WTC11 (cell line): ENCODE measurements at regions not wholly inside any gene's neighbourhood (a gene's known extent, or its start where the extent isn't known, plus 50 kb on each side); places are given as distances from the start of the nearest gene placed in this dataset.

Experiments used
- ATAC-seq: fragments of 200-7000 bp; cut with Tn5 transposase; 2 replicates; pipeline ENCODE4 v1.10.0; 2021; ENCODE audit warnings: mild to moderate bottlenecking, moderate library complexity
- CTCF ChIA-PET: fragments of 300-600 bp; sonication (Branson Sonifier 250); formaldehyde crosslinking; loops from one replicate; lab custom pipeline; 2021; ENCODE audit warnings: antibody characterized with exemption; lab: Charles Lee
- POLR2A ChIA-PET: fragments of 350-600 bp; sonication (Branson Sonifier 250); formaldehyde crosslinking; loops from one replicate; lab custom pipeline; 2021; ENCODE audit warnings: antibody characterized with exemption; lab: Charles Lee
- DNase-seq: peaks from one replicate; pipeline ENCODE4 v3.0.0; 2021; ENCODE audit warnings: low spot score
- H3K27ac Mint-ChIP-seq: 2 replicates; pipeline ENCODE4 v1.8.0; 2021; ENCODE audit warnings: mixed read lengths
- H3K27me3 Mint-ChIP-seq: 2 replicates; pipeline ENCODE4 v1.8.0; 2021; ENCODE audit warnings: low read depth, mild to moderate bottlenecking, moderate library complexity, mixed read lengths
- H3K36me3 Mint-ChIP-seq: 2 replicates; pipeline ENCODE4 v1.8.0; 2021; ENCODE audit warnings: mixed read lengths
- H3K4me1 Mint-ChIP-seq: 2 replicates; pipeline ENCODE4 v1.8.0; 2022; ENCODE audit warnings: mixed read lengths
- H3K4me3 Mint-ChIP-seq: 2 replicates; pipeline ENCODE4 v1.8.0; 2021; ENCODE audit warnings: mild to moderate bottlenecking, moderate library complexity, mixed read lengths
- H3K9me3 Mint-ChIP-seq: 2 replicates; pipeline ENCODE4 v1.8.0; 2021; ENCODE audit warnings: mixed read lengths
- AR ChIP-seq: fragments of 250-450 bp; sonication (Bioruptor Pico); IDR thresholded peaks from 2 replicates; pipeline ENCODE4 v1.9.0; 2021; ENCODE audit warnings: mild to moderate bottlenecking
- ARID4B ChIP-seq: sonication (generic); formaldehyde crosslinking; IDR thresholded peaks from 2 replicates; pipeline ENCODE4 v1.8.0; 2023; ENCODE audit warnings: missing genetic modification reagents, mild to moderate bottlenecking, borderline replicate concordance
- ERG ChIP-seq: fragments of 250-450 bp; sonication (Bioruptor Pico); IDR thresholded peaks from 2 replicates; pipeline ENCODE4 v1.8.0; 2021; ENCODE audit warnings: mild to moderate bottlenecking
- FOXK1 ChIP-seq: sonication (generic); formaldehyde crosslinking; IDR thresholded peaks from 2 replicates; pipeline ENCODE4 v1.8.0; 2022; ENCODE audit warnings: mild to moderate bottlenecking, moderate library complexity, missing genetic modification reagents
- MYBL2 ChIP-seq: sonication (generic); formaldehyde crosslinking; IDR thresholded peaks from 2 replicates; pipeline ENCODE4 v1.8.1; 2023; ENCODE audit warnings: mild to moderate bottlenecking, moderate library complexity, missing genetic modification reagents
- RORB ChIP-seq: fragments of 250-450 bp; sonication (Bioruptor Pico); IDR thresholded peaks from 2 replicates; pipeline ENCODE4 v1.9.0; 2021; ENCODE audit warnings: mild to moderate bottlenecking
- ZNF232 ChIP-seq: sonication (generic); formaldehyde crosslinking; IDR thresholded peaks from 2 replicates; pipeline ENCODE4 v1.8.0; 2022; ENCODE audit warnings: mild to moderate bottlenecking, missing genetic modification reagents
- ZSCAN18 ChIP-seq: fragments of 250-450 bp; sonication (Bioruptor Pico); IDR thresholded peaks from 2 replicates; pipeline ENCODE4 v2.1.2; 2022; ENCODE audit warnings: mild to moderate bottlenecking, moderate library complexity
- TF ChIP-seq, protein P1 (sequence below): sonication (generic); formaldehyde crosslinking; IDR thresholded peaks from 2 replicates; pipeline ENCODE4 v1.8.1; 2023; ENCODE audit warnings: mild to moderate bottlenecking, missing genetic modification reagents, borderline replicate concordance
- TF ChIP-seq, protein P2 (sequence below): sonication (generic); formaldehyde crosslinking; IDR thresholded peaks from 2 replicates; pipeline ENCODE4 v1.8.0; 2023; ENCODE audit warnings: mild to moderate bottlenecking, missing genetic modification reagents
- TF ChIP-seq, protein P3 (sequence below): sonication (generic); formaldehyde crosslinking; IDR thresholded peaks from 2 replicates; pipeline ENCODE4 v1.8.0; 2022; ENCODE audit warnings: mild to moderate bottlenecking, missing genetic modification reagents

GRCh38 chr18:10119991-10120390 is 206.2 kb downstream of the VAPA start:
- ChIA-PET POLR2A (no interaction called here), CTCF (no interaction called here)
- H3K4me1 Mint-ChIP-seq = peaks cover 52% of the 10 kb centered on the region
- peaks cover 17% of the 10 kb centered on the region for H3K9me3 Mint-ChIP-seq
- peaks cover 9% of the 10 kb centered on the region for H3K36me3 Mint-ChIP-seq
- ATAC-seq (no peak), DNase-seq (no peak)
- H3K27ac Mint-ChIP-seq = no peak overlapping the region
- no peaks in the 10 kb centered on the region for H3K27me3 Mint-ChIP-seq
- TF ChIP-seq, protein P1, sequence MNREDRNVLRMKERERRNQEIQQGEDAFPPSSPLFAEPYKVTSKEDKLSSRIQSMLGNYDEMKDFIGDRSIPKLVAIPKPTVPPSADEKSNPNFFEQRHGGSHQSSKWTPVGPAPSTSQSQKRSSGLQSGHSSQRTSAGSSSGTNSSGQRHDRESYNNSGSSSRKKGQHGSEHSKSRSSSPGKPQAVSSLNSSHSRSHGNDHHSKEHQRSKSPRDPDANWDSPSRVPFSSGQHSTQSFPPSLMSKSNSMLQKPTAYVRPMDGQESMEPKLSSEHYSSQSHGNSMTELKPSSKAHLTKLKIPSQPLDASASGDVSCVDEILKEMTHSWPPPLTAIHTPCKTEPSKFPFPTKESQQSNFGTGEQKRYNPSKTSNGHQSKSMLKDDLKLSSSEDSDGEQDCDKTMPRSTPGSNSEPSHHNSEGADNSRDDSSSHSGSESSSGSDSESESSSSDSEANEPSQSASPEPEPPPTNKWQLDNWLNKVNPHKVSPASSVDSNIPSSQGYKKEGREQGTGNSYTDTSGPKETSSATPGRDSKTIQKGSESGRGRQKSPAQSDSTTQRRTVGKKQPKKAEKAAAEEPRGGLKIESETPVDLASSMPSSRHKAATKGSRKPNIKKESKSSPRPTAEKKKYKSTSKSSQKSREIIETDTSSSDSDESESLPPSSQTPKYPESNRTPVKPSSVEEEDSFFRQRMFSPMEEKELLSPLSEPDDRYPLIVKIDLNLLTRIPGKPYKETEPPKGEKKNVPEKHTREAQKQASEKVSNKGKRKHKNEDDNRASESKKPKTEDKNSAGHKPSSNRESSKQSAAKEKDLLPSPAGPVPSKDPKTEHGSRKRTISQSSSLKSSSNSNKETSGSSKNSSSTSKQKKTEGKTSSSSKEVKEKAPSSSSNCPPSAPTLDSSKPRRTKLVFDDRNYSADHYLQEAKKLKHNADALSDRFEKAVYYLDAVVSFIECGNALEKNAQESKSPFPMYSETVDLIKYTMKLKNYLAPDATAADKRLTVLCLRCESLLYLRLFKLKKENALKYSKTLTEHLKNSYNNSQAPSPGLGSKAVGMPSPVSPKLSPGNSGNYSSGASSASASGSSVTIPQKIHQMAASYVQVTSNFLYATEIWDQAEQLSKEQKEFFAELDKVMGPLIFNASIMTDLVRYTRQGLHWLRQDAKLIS (CRISPR knock-in tag) = no peak
- TF ChIP-seq, protein P2, sequence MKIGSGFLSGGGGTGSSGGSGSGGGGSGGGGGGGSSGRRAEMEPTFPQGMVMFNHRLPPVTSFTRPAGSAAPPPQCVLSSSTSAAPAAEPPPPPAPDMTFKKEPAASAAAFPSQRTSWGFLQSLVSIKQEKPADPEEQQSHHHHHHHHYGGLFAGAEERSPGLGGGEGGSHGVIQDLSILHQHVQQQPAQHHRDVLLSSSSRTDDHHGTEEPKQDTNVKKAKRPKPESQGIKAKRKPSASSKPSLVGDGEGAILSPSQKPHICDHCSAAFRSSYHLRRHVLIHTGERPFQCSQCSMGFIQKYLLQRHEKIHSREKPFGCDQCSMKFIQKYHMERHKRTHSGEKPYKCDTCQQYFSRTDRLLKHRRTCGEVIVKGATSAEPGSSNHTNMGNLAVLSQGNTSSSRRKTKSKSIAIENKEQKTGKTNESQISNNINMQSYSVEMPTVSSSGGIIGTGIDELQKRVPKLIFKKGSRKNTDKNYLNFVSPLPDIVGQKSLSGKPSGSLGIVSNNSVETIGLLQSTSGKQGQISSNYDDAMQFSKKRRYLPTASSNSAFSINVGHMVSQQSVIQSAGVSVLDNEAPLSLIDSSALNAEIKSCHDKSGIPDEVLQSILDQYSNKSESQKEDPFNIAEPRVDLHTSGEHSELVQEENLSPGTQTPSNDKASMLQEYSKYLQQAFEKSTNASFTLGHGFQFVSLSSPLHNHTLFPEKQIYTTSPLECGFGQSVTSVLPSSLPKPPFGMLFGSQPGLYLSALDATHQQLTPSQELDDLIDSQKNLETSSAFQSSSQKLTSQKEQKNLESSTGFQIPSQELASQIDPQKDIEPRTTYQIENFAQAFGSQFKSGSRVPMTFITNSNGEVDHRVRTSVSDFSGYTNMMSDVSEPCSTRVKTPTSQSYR (CRISPR knock-in tag) = no peak
- TF ChIP-seq RORB = no peak
- TF ChIP-seq FOXK1 (CRISPR knock-in tag) = no peak
- TF ChIP-seq, protein P3, sequence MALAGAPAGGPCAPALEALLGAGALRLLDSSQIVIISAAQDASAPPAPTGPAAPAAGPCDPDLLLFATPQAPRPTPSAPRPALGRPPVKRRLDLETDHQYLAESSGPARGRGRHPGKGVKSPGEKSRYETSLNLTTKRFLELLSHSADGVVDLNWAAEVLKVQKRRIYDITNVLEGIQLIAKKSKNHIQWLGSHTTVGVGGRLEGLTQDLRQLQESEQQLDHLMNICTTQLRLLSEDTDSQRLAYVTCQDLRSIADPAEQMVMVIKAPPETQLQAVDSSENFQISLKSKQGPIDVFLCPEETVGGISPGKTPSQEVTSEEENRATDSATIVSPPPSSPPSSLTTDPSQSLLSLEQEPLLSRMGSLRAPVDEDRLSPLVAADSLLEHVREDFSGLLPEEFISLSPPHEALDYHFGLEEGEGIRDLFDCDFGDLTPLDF = no peak
- no peak for TF ChIP-seq ARID4B (CRISPR knock-in tag)
- H3K4me3 Mint-ChIP-seq = no peak overlapping the region

GRCh38 chr18:10120622-10121021 is 206.8 kb downstream of the VAPA start:
- H3K4me3 Mint-ChIP-seq = no peak overlapping the region
- peaks cover 9% of the 10 kb centered on the region for H3K36me3 Mint-ChIP-seq
- no peak overlapping the region for H3K27ac Mint-ChIP-seq
- no peak for ATAC-seq
- POLR2A ChIA-PET = no interaction called here
- CTCF ChIA-PET = no interaction called here
- peaks cover 17% of the 10 kb centered on the region for H3K9me3 Mint-ChIP-seq
- DNase-seq = no peak
- H3K4me1 Mint-ChIP-seq = peaks cover 45% of the 10 kb centered on the region
- H3K27me3 Mint-ChIP-seq = no peaks in the 10 kb centered on the region
- TF ChIP-seq FOXK1 (CRISPR knock-in tag) (no peak), AR (no peak), ZSCAN18 (CRISPR knock-in tag) (no peak), ERG (CRISPR knock-in tag) (no peak), MYBL2 (CRISPR knock-in tag) (no peak), ZNF232 (no peak)
- TF ChIP-seq, protein P1 (CRISPR knock-in tag) = no peak
